ENCODE measurements at regions not wholly inside any gene's neighbourhood (a gene's known extent, or its start where the extent isn't known, plus 50 kb on each side); places are given as distances from the start of the nearest gene placed in this dataset.

DNA sequence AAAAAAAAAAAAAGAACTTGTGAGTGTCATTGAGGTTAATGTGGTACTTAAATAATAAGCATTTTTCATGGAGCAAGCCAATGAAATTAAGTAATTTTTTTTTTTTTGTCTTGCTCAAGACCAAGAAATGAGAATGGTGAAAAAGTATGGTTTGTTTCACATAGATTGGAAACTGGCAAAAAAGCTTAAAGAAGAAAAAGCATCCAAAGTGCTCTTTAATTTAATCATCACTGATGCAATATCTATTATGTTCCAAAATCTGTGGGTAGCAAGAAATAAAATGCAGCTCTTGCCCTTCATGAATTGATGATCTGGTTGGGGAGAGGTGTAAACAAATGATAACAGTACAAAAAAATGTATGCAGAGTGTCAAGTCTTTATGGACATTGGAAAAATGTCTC lies 980.6 kb downstream of the REEP3 start:
- Histone ChIP-seq H3K36me3 (ENCODE audit: control insufficient read depth in 2 of 2, insufficient read depth in 2 of 2, low read length in 1 of 2) (no peaks in the 10 kb centered on the region), H3K27me3 (ENCODE audit: control insufficient read depth in 1 of 2, insufficient read depth in 2 of 2, low read length in 2 of 2) (no peaks in the 10 kb centered on the region), H3K4me1 (ENCODE audit: control insufficient read depth in 2 of 2, insufficient read depth in 2 of 2, low read length in 1 of 2) (no peaks in the 10 kb centered on the region), H3K9me3 (ENCODE audit: control insufficient read depth in 2 of 2, insufficient read depth in 1 of 2, low read depth in 1 of 2, low read length in 1 of 2) (no peaks in the 10 kb centered on the region), H3K4me3 (ENCODE audit: low read depth in 1 of 2, low read length in 2 of 2) (no peak overlapping the region), H3K27ac (ENCODE audit: low read depth in 2 of 2, low read length in 1 of 2) (no peak overlapping the region)

DNA sequence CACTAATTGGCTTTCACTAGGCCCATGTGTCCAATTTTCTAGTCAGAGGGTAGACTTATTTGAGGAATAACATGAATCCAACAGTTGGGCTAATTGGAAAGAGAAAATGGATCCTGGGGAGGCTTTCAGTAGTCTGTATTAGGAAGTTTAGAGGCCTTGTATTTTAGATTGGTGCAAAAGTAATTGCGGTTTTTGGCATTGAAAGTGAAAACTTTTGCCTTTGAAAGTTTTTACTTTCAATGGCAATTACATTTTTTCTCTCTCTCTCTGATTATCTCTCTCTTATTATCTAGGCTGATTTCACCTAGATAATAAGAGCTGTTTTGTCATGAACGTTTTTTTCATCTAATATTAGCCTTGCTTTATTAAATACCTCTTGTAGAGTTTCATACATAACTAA lies 981.7 kb downstream of the REEP3 start:
- Histone ChIP-seq H3K9me3 (ENCODE audit: control insufficient read depth in 2 of 2, insufficient read depth in 1 of 2, low read depth in 1 of 2, low read length in 1 of 2) (no peaks in the 10 kb centered on the region), H3K36me3 (ENCODE audit: control insufficient read depth in 2 of 2, insufficient read depth in 2 of 2, low read length in 1 of 2) (no peaks in the 10 kb centered on the region), H3K4me1 (ENCODE audit: control insufficient read depth in 2 of 2, insufficient read depth in 2 of 2, low read length in 1 of 2) (no peaks in the 10 kb centered on the region), H3K4me3 (ENCODE audit: low read depth in 1 of 2, low read length in 2 of 2) (no peak overlapping the region), H3K27ac (ENCODE audit: low read depth in 2 of 2, low read length in 1 of 2) (no peak overlapping the region), H3K27me3 (ENCODE audit: control insufficient read depth in 1 of 2, insufficient read depth in 2 of 2, low read length in 2 of 2) (no peaks in the 10 kb centered on the region)
- 64 to 79% methylated on average over 2 of the region's 2 CpGs for WGBS, 2 donors

DNA sequence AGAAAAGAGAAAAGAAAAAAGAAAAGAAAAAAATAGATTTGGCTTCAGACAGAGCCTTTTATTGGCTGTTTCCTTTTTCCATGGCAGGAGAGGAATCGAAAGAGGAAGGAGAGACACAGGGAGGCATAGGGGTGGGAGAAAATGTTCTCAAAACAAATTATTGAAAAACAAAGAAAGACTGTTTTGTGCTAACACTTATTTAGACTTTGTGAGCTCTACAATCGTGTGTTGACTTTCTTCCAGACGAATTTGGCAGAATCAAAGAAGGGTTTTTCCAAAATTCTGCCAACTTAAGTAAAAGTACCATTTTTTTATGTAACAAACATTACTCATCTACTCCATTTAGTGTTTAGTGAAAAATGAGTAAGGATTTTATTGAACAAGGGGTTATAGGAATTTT lies 982.2 kb downstream of the REEP3 start:
- Histone ChIP-seq H3K27me3 (ENCODE audit: control insufficient read depth in 1 of 2, insufficient read depth in 2 of 2, low read length in 2 of 2) (no peaks in the 10 kb centered on the region), H3K9me3 (ENCODE audit: control insufficient read depth in 2 of 2, insufficient read depth in 1 of 2, low read depth in 1 of 2, low read length in 1 of 2) (no peaks in the 10 kb centered on the region), H3K27ac (ENCODE audit: low read depth in 2 of 2, low read length in 1 of 2) (no peak overlapping the region), H3K4me1 (ENCODE audit: control insufficient read depth in 2 of 2, insufficient read depth in 2 of 2, low read length in 1 of 2) (no peaks in the 10 kb centered on the region), H3K4me3 (ENCODE audit: low read depth in 1 of 2, low read length in 2 of 2) (no peak overlapping the region), H3K36me3 (ENCODE audit: control insufficient read depth in 2 of 2, insufficient read depth in 2 of 2, low read length in 1 of 2) (no peaks in the 10 kb centered on the region)
- WGBS, 2 donors, result 51 to 74% methylated on average over 3 of the region's 3 CpGs

DNA sequence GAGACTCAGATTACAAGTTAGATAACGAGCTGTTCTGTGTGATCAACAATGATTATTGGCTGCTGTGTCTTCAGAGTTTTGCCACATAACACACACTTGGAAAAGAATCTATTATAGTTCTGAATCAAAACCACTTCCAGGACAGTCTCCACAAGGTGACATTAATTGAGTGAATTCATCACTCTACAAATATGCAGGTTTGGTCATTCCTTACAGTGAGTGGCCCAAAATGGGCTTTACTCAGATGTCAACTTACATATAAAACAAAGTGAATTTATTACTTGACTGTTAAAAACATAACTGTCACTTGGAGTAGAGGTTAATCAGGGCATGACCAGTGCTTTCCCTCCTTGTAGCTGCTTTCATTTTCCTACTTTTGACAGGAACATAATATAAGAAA lies 984.3 kb downstream of the REEP3 start:
- Histone ChIP-seq H3K27me3 (ENCODE audit: control insufficient read depth in 1 of 2, insufficient read depth in 2 of 2, low read length in 2 of 2) (no peaks in the 10 kb centered on the region), H3K4me3 (ENCODE audit: low read depth in 1 of 2, low read length in 2 of 2) (no peak overlapping the region), H3K4me1 (ENCODE audit: control insufficient read depth in 2 of 2, insufficient read depth in 2 of 2, low read length in 1 of 2) (no peaks in the 10 kb centered on the region), H3K9me3 (ENCODE audit: control insufficient read depth in 2 of 2, insufficient read depth in 1 of 2, low read depth in 1 of 2, low read length in 1 of 2) (no peaks in the 10 kb centered on the region), H3K27ac (ENCODE audit: low read depth in 2 of 2, low read length in 1 of 2) (no peak overlapping the region), H3K36me3 (ENCODE audit: control insufficient read depth in 2 of 2, insufficient read depth in 2 of 2, low read length in 1 of 2) (no peaks in the 10 kb centered on the region)
- WGBS, 2 donors, result 44 to 57% methylated on average over 1 of the region's 1 CpG

DNA sequence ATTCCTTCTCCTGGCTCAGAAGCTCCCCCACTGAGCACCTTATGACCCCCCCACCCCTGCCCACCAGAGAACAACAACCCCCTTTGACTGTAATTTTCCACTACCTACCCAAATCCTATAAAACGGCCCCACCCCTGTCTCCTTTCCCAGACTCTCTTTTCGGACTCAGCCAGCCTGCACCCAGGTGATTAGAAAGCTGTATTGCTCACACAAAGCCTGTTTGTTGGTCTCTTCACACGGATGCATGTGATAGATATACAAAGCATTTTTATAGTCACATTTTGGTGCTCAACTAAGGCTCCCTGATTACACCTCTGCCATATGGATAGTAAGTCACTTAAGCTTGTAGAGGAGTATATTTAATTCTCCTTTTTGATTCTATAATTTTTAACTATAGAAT lies 985.8 kb downstream of the REEP3 start:
- Histone ChIP-seq H3K27me3 (ENCODE audit: control insufficient read depth in 1 of 2, insufficient read depth in 2 of 2, low read length in 2 of 2) (no peaks in the 10 kb centered on the region), H3K4me3 (ENCODE audit: low read depth in 1 of 2, low read length in 2 of 2) (no peak overlapping the region), H3K27ac (ENCODE audit: low read depth in 2 of 2, low read length in 1 of 2) (no peak overlapping the region), H3K9me3 (ENCODE audit: control insufficient read depth in 2 of 2, insufficient read depth in 1 of 2, low read depth in 1 of 2, low read length in 1 of 2) (no peaks in the 10 kb centered on the region), H3K36me3 (ENCODE audit: control insufficient read depth in 2 of 2, insufficient read depth in 2 of 2, low read length in 1 of 2) (no peaks in the 10 kb centered on the region), H3K4me1 (ENCODE audit: control insufficient read depth in 2 of 2, insufficient read depth in 2 of 2, low read length in 1 of 2) (no peaks in the 10 kb centered on the region)
- 58 to 69% methylated on average over 3 of the region's 3 CpGs for WGBS, 2 donors

DNA sequence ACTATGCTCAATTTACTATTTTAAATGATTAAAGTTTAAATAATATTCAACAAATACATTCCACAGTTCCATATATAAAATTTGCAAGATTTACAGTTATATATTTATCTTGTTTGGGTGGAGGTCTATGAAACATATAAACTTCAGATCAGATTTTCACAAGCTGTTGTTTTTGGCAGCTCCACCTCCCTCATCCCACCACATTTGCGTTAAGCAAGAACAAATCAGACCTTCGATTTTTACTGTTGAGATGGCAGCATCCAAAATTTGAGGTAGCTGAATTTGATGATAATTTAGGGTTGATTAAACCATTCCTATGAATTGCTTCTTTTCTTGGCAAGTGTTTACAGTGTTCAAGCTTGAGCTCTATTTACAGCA lies 986.4 kb downstream of the REEP3 start:
- Histone ChIP-seq H3K4me1 (ENCODE audit: control insufficient read depth in 2 of 2, insufficient read depth in 2 of 2, low read length in 1 of 2) (no peaks in the 10 kb centered on the region), H3K9me3 (ENCODE audit: control insufficient read depth in 2 of 2, insufficient read depth in 1 of 2, low read depth in 1 of 2, low read length in 1 of 2) (no peaks in the 10 kb centered on the region), H3K36me3 (ENCODE audit: control insufficient read depth in 2 of 2, insufficient read depth in 2 of 2, low read length in 1 of 2) (no peaks in the 10 kb centered on the region), H3K4me3 (ENCODE audit: low read depth in 1 of 2, low read length in 2 of 2) (no peak overlapping the region), H3K27me3 (ENCODE audit: control insufficient read depth in 1 of 2, insufficient read depth in 2 of 2, low read length in 2 of 2) (no peaks in the 10 kb centered on the region), H3K27ac (ENCODE audit: low read depth in 2 of 2, low read length in 1 of 2) (no peak overlapping the region)
- WGBS, 2 donors, result 58 to 68% methylated on average over 2 of the region's 2 CpGs

DNA sequence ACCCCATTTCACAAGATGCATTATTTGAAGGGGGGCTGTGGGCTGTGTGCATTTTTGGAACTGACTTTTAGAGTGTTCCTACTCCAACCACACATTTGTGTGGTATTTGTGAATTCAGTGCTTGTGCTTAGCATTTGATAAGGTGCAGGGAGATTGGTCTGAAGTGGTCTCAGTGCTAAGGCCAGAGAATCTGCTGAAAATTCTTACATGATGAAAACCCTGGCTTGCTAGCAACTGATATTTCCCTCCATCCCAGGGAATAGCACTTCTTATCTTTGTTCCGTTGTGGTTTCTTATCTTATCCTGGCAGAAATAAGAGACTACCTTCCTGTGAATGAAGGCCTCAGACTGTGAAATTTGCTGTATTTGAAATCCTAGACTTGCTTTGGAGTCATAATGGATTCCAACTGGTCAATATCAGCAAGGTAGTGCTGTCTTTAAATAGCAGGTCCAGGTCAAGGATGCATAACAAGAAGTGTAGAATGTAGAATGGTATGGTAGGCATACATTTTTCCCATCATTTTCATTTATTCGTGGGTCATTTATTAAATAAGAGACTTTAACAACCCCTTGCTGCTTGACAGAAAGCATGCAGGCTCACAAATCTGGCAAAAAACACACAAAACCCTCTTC lies 986.9 kb downstream of the REEP3 start:
- Histone ChIP-seq H3K27me3 (ENCODE audit: control insufficient read depth in 1 of 2, insufficient read depth in 2 of 2, low read length in 2 of 2) (no peaks in the 10 kb centered on the region), H3K4me1 (ENCODE audit: control insufficient read depth in 2 of 2, insufficient read depth in 2 of 2, low read length in 1 of 2) (no peaks in the 10 kb centered on the region), H3K9me3 (ENCODE audit: control insufficient read depth in 2 of 2, insufficient read depth in 1 of 2, low read depth in 1 of 2, low read length in 1 of 2) (no peaks in the 10 kb centered on the region), H3K4me3 (ENCODE audit: low read depth in 1 of 2, low read length in 2 of 2) (no peak overlapping the region), H3K36me3 (ENCODE audit: control insufficient read depth in 2 of 2, insufficient read depth in 2 of 2, low read length in 1 of 2) (no peaks in the 10 kb centered on the region), H3K27ac (ENCODE audit: low read depth in 2 of 2, low read length in 1 of 2) (no peak overlapping the region)
- WGBS, 2 donors, result 32 to 37% methylated on average over 2 of the region's 2 CpGs

DNA sequence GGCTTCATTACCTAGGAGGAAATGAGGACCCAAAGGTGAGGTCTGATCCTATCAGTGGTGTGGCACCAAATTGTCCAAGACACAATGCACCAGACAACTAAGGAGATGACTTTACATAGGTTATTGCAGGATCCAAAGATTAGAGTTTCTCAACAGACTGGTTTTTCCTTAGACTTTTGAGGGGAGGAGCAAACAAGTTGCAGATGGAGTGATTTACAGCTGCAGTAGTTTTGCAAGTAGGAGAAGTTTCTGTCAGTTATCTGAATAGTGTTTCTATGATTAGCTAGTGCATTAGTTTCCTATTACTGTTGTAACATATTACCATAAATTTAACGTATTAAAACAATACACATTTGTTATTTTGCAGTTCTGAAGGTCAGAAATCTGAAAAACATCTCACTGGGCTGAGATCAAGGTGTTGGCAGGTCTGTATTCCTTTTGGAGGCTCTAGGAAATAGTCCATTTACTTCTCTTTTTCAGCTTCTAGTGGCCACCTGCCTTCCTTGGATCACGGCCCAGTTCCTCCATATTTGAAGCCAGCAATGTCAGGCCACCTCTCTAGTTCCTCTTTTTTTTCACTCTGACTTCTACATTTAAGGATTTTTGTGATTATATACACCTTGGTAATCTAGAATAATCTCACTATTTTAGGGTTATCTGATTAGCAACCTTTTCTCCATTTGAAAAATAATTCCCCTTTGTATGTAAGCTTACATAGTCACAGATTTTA lies 994.9 kb downstream of the REEP3 start:
- Histone ChIP-seq H3K4me1 (ENCODE audit: control insufficient read depth in 2 of 2, insufficient read depth in 2 of 2, low read length in 1 of 2) (no peaks in the 10 kb centered on the region), H3K4me3 (ENCODE audit: low read depth in 1 of 2, low read length in 2 of 2) (no peak overlapping the region), H3K9me3 (ENCODE audit: control insufficient read depth in 2 of 2, insufficient read depth in 1 of 2, low read depth in 1 of 2, low read length in 1 of 2) (no peaks in the 10 kb centered on the region), H3K27me3 (ENCODE audit: control insufficient read depth in 1 of 2, insufficient read depth in 2 of 2, low read length in 2 of 2) (no peaks in the 10 kb centered on the region), H3K27ac (ENCODE audit: low read depth in 2 of 2, low read length in 1 of 2) (no peak overlapping the region), H3K36me3 (ENCODE audit: control insufficient read depth in 2 of 2, insufficient read depth in 2 of 2, low read length in 1 of 2) (no peaks in the 10 kb centered on the region)
- 51 to 65% methylated on average over 2 of the region's 2 CpGs for WGBS, 2 donors

DNA sequence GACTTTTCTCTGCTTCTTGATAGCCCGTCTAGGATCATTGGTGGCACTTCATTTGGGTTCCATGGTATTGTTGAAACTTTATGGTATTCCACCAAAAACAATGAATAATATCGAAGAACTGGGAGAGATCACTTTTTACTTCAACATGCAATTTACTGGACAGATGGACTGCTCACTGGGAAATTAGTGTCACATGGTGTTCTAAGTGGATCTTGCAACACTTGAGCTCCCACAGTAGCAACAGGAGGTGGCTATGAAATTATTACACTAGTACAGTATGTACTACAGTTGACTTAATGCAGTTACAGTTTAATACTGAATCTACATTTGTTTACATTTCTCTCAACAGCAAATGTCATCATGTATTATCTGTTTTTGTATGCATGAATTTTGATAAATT lies 997.3 kb downstream of the REEP3 start:
- 82 to 93% methylated on average over 2 of the region's 2 CpGs for WGBS, 2 donors
- Histone ChIP-seq H3K36me3 (ENCODE audit: control insufficient read depth in 2 of 2, insufficient read depth in 2 of 2, low read length in 1 of 2) (no peaks in the 10 kb centered on the region), H3K27me3 (ENCODE audit: control insufficient read depth in 1 of 2, insufficient read depth in 2 of 2, low read length in 2 of 2) (no peaks in the 10 kb centered on the region), H3K4me3 (ENCODE audit: low read depth in 1 of 2, low read length in 2 of 2) (no peak overlapping the region), H3K9me3 (ENCODE audit: control insufficient read depth in 2 of 2, insufficient read depth in 1 of 2, low read depth in 1 of 2, low read length in 1 of 2) (no peaks in the 10 kb centered on the region), H3K4me1 (ENCODE audit: control insufficient read depth in 2 of 2, insufficient read depth in 2 of 2, low read length in 1 of 2) (no peaks in the 10 kb centered on the region), H3K27ac (ENCODE audit: low read depth in 2 of 2, low read length in 1 of 2) (no peak overlapping the region)

DNA sequence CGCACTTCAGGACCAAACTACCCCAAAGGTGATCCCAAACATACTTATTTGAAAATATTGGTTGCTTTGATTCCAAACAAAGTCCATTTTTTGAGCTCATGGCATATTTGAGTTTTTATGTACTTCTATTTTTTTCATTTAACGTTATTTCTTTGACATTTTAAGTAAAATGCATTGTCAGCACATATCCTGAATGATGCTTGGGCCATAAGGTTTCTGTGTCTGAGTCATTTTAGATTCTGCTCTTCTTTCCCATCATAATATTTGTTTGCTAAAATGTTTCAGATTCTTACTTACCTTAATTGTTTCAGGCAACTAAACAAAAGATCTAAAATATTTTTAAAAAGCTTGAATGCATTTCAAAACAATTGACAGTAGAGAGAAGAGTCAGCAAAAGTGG lies 998.2 kb downstream of the REEP3 start:
- 46 to 55% methylated on average over 2 of the region's 2 CpGs for WGBS, 2 donors
- Histone ChIP-seq H3K27ac (ENCODE audit: low read depth in 2 of 2, low read length in 1 of 2) (no peak overlapping the region), H3K4me1 (ENCODE audit: control insufficient read depth in 2 of 2, insufficient read depth in 2 of 2, low read length in 1 of 2) (no peaks in the 10 kb centered on the region), H3K36me3 (ENCODE audit: control insufficient read depth in 2 of 2, insufficient read depth in 2 of 2, low read length in 1 of 2) (no peaks in the 10 kb centered on the region), H3K4me3 (ENCODE audit: low read depth in 1 of 2, low read length in 2 of 2) (no peak overlapping the region), H3K27me3 (ENCODE audit: control insufficient read depth in 1 of 2, insufficient read depth in 2 of 2, low read length in 2 of 2) (no peaks in the 10 kb centered on the region), H3K9me3 (ENCODE audit: control insufficient read depth in 2 of 2, insufficient read depth in 1 of 2, low read depth in 1 of 2, low read length in 1 of 2) (no peaks in the 10 kb centered on the region)

Data from esophagus (tissue), 2 donors.